H9 (cell line): ENCODE measurements at regions not wholly inside any gene's neighbourhood (a gene's known extent, or its start where the extent isn't known, plus 50 kb on each side); places are given as distances from the start of the nearest gene placed in this dataset.

ENCODE experiments used
- DNase-seq: peaks from one replicate; pipeline ENCODE4 v3.0.0-alpha.2; 2017
- H2AFZ ChIP-seq: one replicate; pipeline ENCODE4 v1.6.1; 2013; ENCODE audit warnings: mild to moderate bottlenecking, low read length, control low read depth, moderate library complexity
- H2AK5ac ChIP-seq: 2 replicates; pipeline ENCODE4 v1.6.1; 2013; ENCODE audit warnings: low read length, control low read depth, mixed read lengths; ENCODE audit not compliant: insufficient read length
- H2BK120ac ChIP-seq: one replicate; pipeline ENCODE4 v1.6.1; 2013; ENCODE audit warnings: low read depth, mild to moderate bottlenecking, low read length, control low read depth, inconsistent platforms; ENCODE audit not compliant: poor library complexity, severe bottlenecking
- H2BK12ac ChIP-seq: 2 replicates; pipeline ENCODE4 v1.6.1; 2013; ENCODE audit warnings: low read length, control low read depth, mixed read lengths, low read depth; ENCODE audit not compliant: insufficient read length
- H2BK15ac ChIP-seq: 2 replicates; pipeline ENCODE4 v1.6.1; 2013; ENCODE audit warnings: low read depth, low read length, control low read depth
- H2BK20ac ChIP-seq: one replicate; pipeline ENCODE4 v1.6.1; 2013; ENCODE audit warnings: low read depth, mild to moderate bottlenecking, low read length, control low read depth, inconsistent platforms; ENCODE audit not compliant: poor library complexity, severe bottlenecking
- H2BK5ac ChIP-seq: 2 replicates; pipeline ENCODE4 v1.6.1; 2013; ENCODE audit warnings: low read length, control low read depth, mixed read lengths; ENCODE audit not compliant: insufficient read length
- H3K14ac ChIP-seq: 2 replicates; pipeline ENCODE4 v1.6.1; 2013; ENCODE audit warnings: low read length, control low read depth; ENCODE audit not compliant: insufficient read depth
- H3K18ac ChIP-seq: 2 replicates; pipeline ENCODE4 v1.6.1; 2013; ENCODE audit warnings: low read depth, mild to moderate bottlenecking, mixed read lengths, low read length, control low read depth; ENCODE audit not compliant: insufficient read length
- H3K23ac ChIP-seq: 2 replicates; pipeline ENCODE4 v1.6.1; 2013; ENCODE audit warnings: low read length, control low read depth, mixed read lengths, low read depth; ENCODE audit not compliant: insufficient read length
- H3K23me2 ChIP-seq: 2 replicates; pipeline ENCODE4 v1.6.1; 2013; ENCODE audit warnings: low read depth, mild to moderate bottlenecking, mixed read lengths, low read length, control low read depth; ENCODE audit not compliant: insufficient read length, poor library complexity, severe bottlenecking
- H3K27ac ChIP-seq: 2 replicates; pipeline ENCODE4 v1.5.1; 2013; ENCODE audit warnings: low read length, control low read depth, mixed read lengths, low read depth; ENCODE audit not compliant: insufficient read length
- H3K27me3 ChIP-seq: 2 replicates; pipeline ENCODE4 v1.6.1; 2013; ENCODE audit warnings: low read length, control low read depth, inconsistent platforms; ENCODE audit not compliant: insufficient read depth
- H3K4ac ChIP-seq: 2 replicates; pipeline ENCODE4 v1.6.1; 2013; ENCODE audit warnings: low read depth, mild to moderate bottlenecking, control low read depth, inconsistent platforms, low read length, moderate library complexity
- H3K4me1 ChIP-seq: 2 replicates; pipeline ENCODE4 v1.6.1; 2013; ENCODE audit warnings: low read length, control low read depth, inconsistent platforms; ENCODE audit not compliant: insufficient read depth
- H3K4me2 ChIP-seq: 2 replicates; pipeline ENCODE4 v1.6.1; 2013; ENCODE audit warnings: low read length, control low read depth, mixed read lengths; ENCODE audit not compliant: insufficient read length, insufficient read depth
- H3K56ac ChIP-seq: 2 replicates; pipeline ENCODE4 v1.6.1; 2013; ENCODE audit warnings: low read depth, mild to moderate bottlenecking, mixed read lengths, low read length, control low read depth; ENCODE audit not compliant: insufficient read length
- H3K79me1 ChIP-seq: 2 replicates; pipeline ENCODE4 v1.6.1; 2013; ENCODE audit warnings: low read depth, mild to moderate bottlenecking, moderate library complexity, low read length, control low read depth, inconsistent platforms; ENCODE audit not compliant: insufficient read depth, poor library complexity, severe bottlenecking
- H3K79me2 ChIP-seq: 2 replicates; pipeline ENCODE4 v1.6.1; 2013; ENCODE audit warnings: low read length, control low read depth, inconsistent platforms; ENCODE audit not compliant: insufficient read depth
- H3K9ac ChIP-seq: 2 replicates; pipeline ENCODE4 v1.6.1; 2013; ENCODE audit warnings: low read length, control low read depth, mixed read lengths; ENCODE audit not compliant: insufficient read length; ENCODE audit errors: extremely low read depth
- H3K9me3 ChIP-seq: one replicate; pipeline ENCODE4 v1.6.1; 2013; ENCODE audit warnings: low read depth, low read length, inconsistent platforms; ENCODE audit not compliant: control insufficient read depth
- H3T11ph ChIP-seq: one replicate; pipeline ENCODE4 v1.6.1; 2013; ENCODE audit warnings: mild to moderate bottlenecking, low read length, control low read depth, inconsistent platforms
- H4K20me1 ChIP-seq: one replicate; pipeline ENCODE4 v1.6.1; 2013; ENCODE audit not compliant: control insufficient read depth, insufficient read length, insufficient read depth
- H4K5ac ChIP-seq: 2 replicates; pipeline ENCODE4 v1.6.1; 2013; ENCODE audit warnings: low read depth, mild to moderate bottlenecking, mixed read lengths, low read length, control low read depth; ENCODE audit not compliant: insufficient read length
- H4K8ac ChIP-seq: replicated peaks from 2 replicates; pipeline ENCODE4 v1.6.1; 2013; ENCODE audit warnings: low read length, control low read depth, mixed read lengths, low read depth; ENCODE audit not compliant: insufficient read length
- H4K91ac ChIP-seq: 2 replicates; pipeline ENCODE4 v1.6.1; 2013; ENCODE audit warnings: low read depth, mild to moderate bottlenecking, moderate library complexity, mixed read lengths, low read length, control low read depth; ENCODE audit not compliant: insufficient read length
- H3K27ac Mint-ChIP-seq, 3 experiments: 2 replicates in 2 of 3; 3 replicates in 1 of 3; pipeline ENCODE4 v1.8.0; 2020 to 2021; ENCODE audit warnings: mixed read lengths in 3 of 3, mild to moderate bottlenecking in 1 of 3, moderate library complexity in 1 of 3
- H3K27me3 Mint-ChIP-seq: 2 replicates; pipeline ENCODE4 v1.8.0; 2021; ENCODE audit warnings: low read depth, mild to moderate bottlenecking, moderate library complexity, mixed read lengths
- H3K36me3 Mint-ChIP-seq, 3 experiments: 2 replicates in 2 of 3; 3 replicates in 1 of 3; pipeline ENCODE4 v1.8.0; 2020 to 2021; ENCODE audit warnings: low read depth in 3 of 3, mixed read lengths in 3 of 3; ENCODE audit not compliant: insufficient read depth in 1 of 3
- H3K4me1 Mint-ChIP-seq, 2 experiments: 2 replicates each; pipeline ENCODE4 v1.8.0; 2020; ENCODE audit warnings: mixed read lengths in 2 of 2
- H3K4me3 Mint-ChIP-seq, 2 experiments: 2 replicates in 1 of 2; 3 replicates in 1 of 2; pipeline ENCODE4 v1.8.0; 2020 to 2021; ENCODE audit warnings: mild to moderate bottlenecking in 2 of 2, mixed read lengths in 2 of 2, moderate library complexity in 1 of 2
- H3K9me3 Mint-ChIP-seq, 2 experiments: 2 replicates in 1 of 2; 3 replicates in 1 of 2; pipeline ENCODE4 v1.8.0; 2020; ENCODE audit warnings: mild to moderate bottlenecking in 2 of 2, mixed read lengths in 2 of 2, moderate library complexity in 1 of 2
- WGBS: extraction: QIAGEN DNeasy Blood & Tissue Kit; methylation state at CpG from one replicate; pipeline ENCODE4 v1.1.7; 2013; ENCODE audit warnings: missing lambda C conversion rate, low lambda C conversion rate, mixed read lengths; ENCODE audit not compliant: insufficient read length; ENCODE audit errors: extremely low coverage; 5-methylcytosine and 5-hydroxymethylcytosine counted together
- TF ChIP-seq, protein P1 (sequence below): fragments of 200-600 bp; sonication (generic); conservative IDR thresholded peaks from 3 replicates; pipeline ENCODE4 v1.8.0; 2021; ENCODE audit warnings: antibody characterized with exemption, mild to moderate bottlenecking

DNA sequence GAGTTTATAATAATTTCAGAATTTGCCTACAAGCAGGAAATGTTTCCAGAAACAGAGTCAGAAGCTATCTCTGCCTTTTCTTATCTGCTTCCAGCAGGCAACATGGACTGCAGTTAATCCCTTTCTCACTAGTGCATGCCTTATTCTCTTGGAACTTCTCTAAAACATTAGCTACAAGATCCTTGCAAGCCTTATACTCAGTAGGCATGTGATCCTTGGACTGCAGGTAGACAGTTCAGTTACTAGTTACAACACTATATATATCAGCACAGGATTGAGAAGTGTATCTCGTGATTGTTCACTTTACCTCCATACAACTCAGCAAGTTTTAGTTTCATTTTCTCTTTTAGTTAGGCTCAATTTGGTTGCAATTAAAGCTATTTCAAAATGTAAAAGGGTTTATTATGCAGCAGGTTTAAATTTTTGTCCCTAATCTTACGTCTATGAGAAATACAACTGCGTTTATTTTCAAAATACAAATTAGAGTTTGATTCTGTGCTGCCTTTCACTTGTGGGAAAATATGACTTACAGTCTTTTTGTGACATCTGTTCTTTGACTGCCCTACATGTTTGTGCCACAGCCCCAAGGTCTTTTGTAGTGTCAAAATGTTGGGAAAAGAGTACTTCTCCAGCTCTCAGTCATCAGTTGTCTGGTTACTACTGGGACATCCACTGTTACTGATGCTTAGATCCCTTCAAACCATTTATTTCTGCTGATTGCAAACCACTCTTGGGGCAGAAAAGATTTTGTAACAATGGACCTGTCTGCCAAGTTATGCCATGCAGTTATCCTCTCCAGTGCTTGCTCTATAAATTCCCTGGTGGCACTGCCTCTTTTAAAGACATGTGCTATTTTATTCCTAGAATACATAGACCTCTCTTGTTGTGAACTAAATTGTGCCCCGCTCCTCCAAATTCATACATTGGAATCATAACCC, 709.0 kb upstream of the FOXG1 start:
- Histone ChIP-seq H3K9ac (no peak overlapping the region), H2AK5ac (no peak overlapping the region), H3K14ac (no peak overlapping the region), H3K9me3 (no peaks in the 10 kb centered on the region), H4K8ac (no peak overlapping the region), H2BK15ac (no peak overlapping the region; the same call in 1 of the 2 replicates), H3K56ac (no peak overlapping the region), H3K4me2 (no peak overlapping the region), H4K20me1 (no peaks in the 10 kb centered on the region), H3K18ac (no peak overlapping the region), H3K4ac (no peak overlapping the region), H4K5ac (no peak overlapping the region), H4K91ac (no peak overlapping the region), H3K27ac (no peak overlapping the region), H3K79me1 (no peaks in the 10 kb centered on the region), H2BK120ac (no peak overlapping the region), H2AFZ (no peak overlapping the region), H2BK20ac (no peak overlapping the region), H3K79me2 (no peaks in the 10 kb centered on the region), H2BK12ac (no peak overlapping the region), H3K23me2 (no peaks in the 10 kb centered on the region), H3K4me1 (no peaks in the 10 kb centered on the region; the same call in 1 of the 2 replicates), H3K23ac (no peak overlapping the region), H2BK5ac (no peak overlapping the region), H3T11ph (no peak overlapping the region), H3K27me3 (no peaks in the 10 kb centered on the region)
- Mint-ChIP-seq H3K27me3 (no peaks in the 10 kb centered on the region; the same call in 1 of the 2 replicates), H3K4me3 (no peak overlapping the region), H3K27ac (no peak overlapping the region), H3K36me3 (no peaks in the 10 kb centered on the region), H3K4me1 (peaks cover 5 to 6% of the 10 kb centered on the region in 2 experiments; a peak in 3 of 4 replicates), H3K9me3 (no peaks in the 10 kb centered on the region)
- no peak for DNase-seq
- TF ChIP-seq, protein P1, sequence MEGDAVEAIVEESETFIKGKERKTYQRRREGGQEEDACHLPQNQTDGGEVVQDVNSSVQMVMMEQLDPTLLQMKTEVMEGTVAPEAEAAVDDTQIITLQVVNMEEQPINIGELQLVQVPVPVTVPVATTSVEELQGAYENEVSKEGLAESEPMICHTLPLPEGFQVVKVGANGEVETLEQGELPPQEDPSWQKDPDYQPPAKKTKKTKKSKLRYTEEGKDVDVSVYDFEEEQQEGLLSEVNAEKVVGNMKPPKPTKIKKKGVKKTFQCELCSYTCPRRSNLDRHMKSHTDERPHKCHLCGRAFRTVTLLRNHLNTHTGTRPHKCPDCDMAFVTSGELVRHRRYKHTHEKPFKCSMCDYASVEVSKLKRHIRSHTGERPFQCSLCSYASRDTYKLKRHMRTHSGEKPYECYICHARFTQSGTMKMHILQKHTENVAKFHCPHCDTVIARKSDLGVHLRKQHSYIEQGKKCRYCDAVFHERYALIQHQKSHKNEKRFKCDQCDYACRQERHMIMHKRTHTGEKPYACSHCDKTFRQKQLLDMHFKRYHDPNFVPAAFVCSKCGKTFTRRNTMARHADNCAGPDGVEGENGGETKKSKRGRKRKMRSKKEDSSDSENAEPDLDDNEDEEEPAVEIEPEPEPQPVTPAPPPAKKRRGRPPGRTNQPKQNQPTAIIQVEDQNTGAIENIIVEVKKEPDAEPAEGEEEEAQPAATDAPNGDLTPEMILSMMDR, result no peak
- no CpG with 5 or more reads among the region's 4 CpGs for WGBS
